Endothelial cell (in vitro differentiated cells): ENCODE measurements at regions not wholly inside any gene's neighbourhood (a gene's known extent, or its start where the extent isn't known, plus 50 kb on each side); places are given as distances from the start of the nearest gene placed in this dataset.

Experiments
- DNase-seq: peaks from one replicate; pipeline ENCODE4 v3.0.0; 2021; ENCODE audit warnings: low spot score
- H3K27ac Mint-ChIP-seq: one replicate; pipeline ENCODE4 v1.8.0; 2021; ENCODE audit warnings: mixed read lengths, inconsistent platforms; ENCODE audit not compliant: unreplicated experiment
- H3K27me3 Mint-ChIP-seq: one replicate; pipeline ENCODE4 v1.8.0; 2021; ENCODE audit warnings: mild to moderate bottlenecking, moderate library complexity, mixed read lengths, inconsistent platforms; ENCODE audit not compliant: unreplicated experiment
- H3K36me3 Mint-ChIP-seq: one replicate; pipeline ENCODE4 v1.8.0; 2021; ENCODE audit warnings: mild to moderate bottlenecking, low read depth, mixed read lengths, inconsistent platforms; ENCODE audit not compliant: unreplicated experiment
- H3K4me1 Mint-ChIP-seq: one replicate; pipeline ENCODE4 v1.8.0; 2021; ENCODE audit warnings: mild to moderate bottlenecking, mixed read lengths, inconsistent platforms; ENCODE audit not compliant: unreplicated experiment
- H3K4me3 Mint-ChIP-seq: one replicate; pipeline ENCODE4 v1.8.0; 2021; ENCODE audit warnings: mild to moderate bottlenecking, mixed read lengths, inconsistent platforms; ENCODE audit not compliant: unreplicated experiment
- H3K9me3 Mint-ChIP-seq: one replicate; pipeline ENCODE4 v1.8.0; 2021; ENCODE audit warnings: mixed read lengths, inconsistent platforms; ENCODE audit not compliant: unreplicated experiment
- TF ChIP-seq, protein P1 (sequence below): fragments of 200-600 bp; sonication (generic); IDR thresholded peaks from one replicate; pipeline ENCODE4 v1.5.0; 2021; ENCODE audit warnings: antibody characterized with exemption; ENCODE audit not compliant: unreplicated experiment

- Mint-ChIP-seq H3K27me3 (no peaks in the 10 kb centered on the region), H3K36me3 (no peaks in the 10 kb centered on the region), H3K4me3 (no peak overlapping the region), H3K27ac (no peak overlapping the region), H3K9me3 (no peaks in the 10 kb centered on the region), H3K4me1 (no peaks in the 10 kb centered on the region)
- DNase-seq = no peak
- TF ChIP-seq, protein P1, sequence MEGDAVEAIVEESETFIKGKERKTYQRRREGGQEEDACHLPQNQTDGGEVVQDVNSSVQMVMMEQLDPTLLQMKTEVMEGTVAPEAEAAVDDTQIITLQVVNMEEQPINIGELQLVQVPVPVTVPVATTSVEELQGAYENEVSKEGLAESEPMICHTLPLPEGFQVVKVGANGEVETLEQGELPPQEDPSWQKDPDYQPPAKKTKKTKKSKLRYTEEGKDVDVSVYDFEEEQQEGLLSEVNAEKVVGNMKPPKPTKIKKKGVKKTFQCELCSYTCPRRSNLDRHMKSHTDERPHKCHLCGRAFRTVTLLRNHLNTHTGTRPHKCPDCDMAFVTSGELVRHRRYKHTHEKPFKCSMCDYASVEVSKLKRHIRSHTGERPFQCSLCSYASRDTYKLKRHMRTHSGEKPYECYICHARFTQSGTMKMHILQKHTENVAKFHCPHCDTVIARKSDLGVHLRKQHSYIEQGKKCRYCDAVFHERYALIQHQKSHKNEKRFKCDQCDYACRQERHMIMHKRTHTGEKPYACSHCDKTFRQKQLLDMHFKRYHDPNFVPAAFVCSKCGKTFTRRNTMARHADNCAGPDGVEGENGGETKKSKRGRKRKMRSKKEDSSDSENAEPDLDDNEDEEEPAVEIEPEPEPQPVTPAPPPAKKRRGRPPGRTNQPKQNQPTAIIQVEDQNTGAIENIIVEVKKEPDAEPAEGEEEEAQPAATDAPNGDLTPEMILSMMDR = no peak
These were observed 228.2 kb upstream of the DIPK2B start for GRCh38 chrX:45428831-45429230.

GRCh38 chrX:45424326-45424725, 223.7 kb upstream of the DIPK2B start:
- H3K27ac Mint-ChIP-seq = no peak overlapping the region
- no peaks in the 10 kb centered on the region for H3K9me3 Mint-ChIP-seq
- H3K4me3 Mint-ChIP-seq = no peak overlapping the region

GRCh38 chrX:45422216-45422925, 221.7 kb upstream of the DIPK2B start:
- DNase-seq = no peak
- Mint-ChIP-seq H3K4me1 (no peaks in the 10 kb centered on the region), H3K27me3 (no peaks in the 10 kb centered on the region), H3K4me3 (no peak overlapping the region), H3K9me3 (no peaks in the 10 kb centered on the region), H3K27ac (no peak overlapping the region), H3K36me3 (no peaks in the 10 kb centered on the region)
- TF ChIP-seq, protein P1 = no peak

More at GRCh38 chrX:45424326-45424725, 223.7 kb upstream of the DIPK2B start:
- DNase-seq = no peak
- H3K36me3 Mint-ChIP-seq = no peaks in the 10 kb centered on the region
- no peaks in the 10 kb centered on the region for H3K27me3 Mint-ChIP-seq
- TF ChIP-seq, protein P1 = no peak
- H3K4me1 Mint-ChIP-seq = no peaks in the 10 kb centered on the region

- DNase-seq = no peak
- no peaks in the 10 kb centered on the region for H3K4me1 Mint-ChIP-seq
- H3K27ac Mint-ChIP-seq = no peak overlapping the region
- no peaks in the 10 kb centered on the region for H3K27me3 Mint-ChIP-seq
- H3K4me3 Mint-ChIP-seq = no peak overlapping the region
- H3K9me3 Mint-ChIP-seq = no peaks in the 10 kb centered on the region
- TF ChIP-seq, protein P1 = no peak
- no peaks in the 10 kb centered on the region for H3K36me3 Mint-ChIP-seq
These were observed 221.1 kb upstream of the DIPK2B start for GRCh38 chrX:45421806-45422205.

DNA sequence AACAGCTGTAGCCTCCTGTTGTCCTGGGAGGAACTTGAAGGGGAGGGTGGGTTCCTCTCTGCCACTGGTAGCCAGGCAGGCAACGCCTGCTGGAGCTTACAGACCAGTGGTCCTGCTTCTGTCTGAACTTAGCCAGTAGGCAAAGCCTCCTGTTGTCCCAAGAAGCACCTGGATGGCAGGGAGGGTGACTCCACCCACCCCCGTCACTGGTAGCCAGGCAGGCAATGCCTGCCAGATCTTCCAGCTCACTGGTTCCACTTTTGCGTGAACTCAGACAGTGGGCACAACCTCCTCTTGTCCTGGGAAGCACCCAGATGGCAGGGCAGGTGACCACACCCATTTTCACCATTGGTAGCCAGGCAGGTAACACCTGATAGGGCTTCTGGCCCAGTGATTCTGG, 203.5 kb upstream of the DIPK2B start:
- H3K9me3 Mint-ChIP-seq = no peaks in the 10 kb centered on the region

More for the DNA sequence above, 203.5 kb upstream of the DIPK2B start:
- Mint-ChIP-seq H3K4me3 (no peak overlapping the region), H3K27me3 (no peaks in the 10 kb centered on the region), H3K27ac (no peak overlapping the region), H3K4me1 (no peaks in the 10 kb centered on the region), H3K36me3 (no peaks in the 10 kb centered on the region)
- TF ChIP-seq, protein P1 = no peak
- DNase-seq = no peak
